Kidney (tissue), 13 donors: ENCODE measurements at regions not wholly inside any gene's neighbourhood (a gene's known extent, or its start where the extent isn't known, plus 50 kb on each side); places are given as distances from the start of the nearest gene placed in this dataset.

Experiments used
- DNase-seq, 5 donors: peaks; one replicate each; pipeline ENCODE4 v3.0.0-alpha.2; 2013 to 2020
- FAIRE-seq: peaks from 2 replicates; lab custom pipeline; 2012; peaks lifted over from hg19 to GRCh38; lab: Jason Lieb, UNC
- H3K27ac ChIP-seq, 2 donors: one replicate each; pipeline ENCODE4 v1.7.0; 2013; ENCODE audit warnings: low read depth in 2 of 2, low read length in 2 of 2, inconsistent platforms in 1 of 2
- H3K27me3 ChIP-seq: one replicate; pipeline ENCODE4 v1.7.1; 2013; ENCODE audit warnings: low read length, inconsistent platforms; ENCODE audit not compliant: control insufficient read depth, insufficient read depth
- H3K36me3 ChIP-seq, 3 donors: one replicate each; pipeline versions ENCODE4 v1.7.0 to v1.7.1; 2013; ENCODE audit warnings: low read length in 3 of 3, control low read depth in 1 of 3, inconsistent platforms in 1 of 3; ENCODE audit not compliant: insufficient read depth in 3 of 3, control insufficient read depth in 2 of 3
- H3K4me1 ChIP-seq, 3 donors: one replicate each; pipeline versions ENCODE4 v1.7.0 to v1.7.1; 2013; ENCODE audit warnings: low read length in 3 of 3, inconsistent platforms in 1 of 3, low read depth in 1 of 3; ENCODE audit not compliant: control insufficient read depth in 2 of 3, insufficient read depth in 2 of 3
- H3K4me3 ChIP-seq, 3 donors: one replicate each; pipeline versions ENCODE4 v1.7.0 to v1.8.1; 2013; ENCODE audit warnings: low read length in 3 of 3, control low read depth in 1 of 3, inconsistent platforms in 1 of 3
- H3K9ac ChIP-seq, 3 donors: one replicate each; pipeline versions ENCODE4 v1.7.0 to v1.7.1; 2013; ENCODE audit warnings: low read length in 3 of 3, control low read depth in 1 of 3, inconsistent platforms in 1 of 3
- H3K9me3 ChIP-seq, 3 donors: one replicate each; pipeline versions ENCODE4 v1.7.0 to v1.7.1; 2013; ENCODE audit warnings: low read length in 3 of 3, control low read depth in 1 of 3, inconsistent platforms in 1 of 3; ENCODE audit not compliant: control insufficient read depth in 2 of 3, insufficient read depth in 1 of 3
- CTCF ChIP-seq: IDR thresholded peaks from 3 replicates; pipeline ENCODE4 v1.5.1; 2012; ENCODE audit warnings: mild to moderate bottlenecking, moderate library complexity, borderline replicate concordance; ENCODE audit not compliant: insufficient read depth; ENCODE audit errors: extremely low read depth
- intact Hi-C: fragments of 100-400 bp; cut with DNase I; formaldehyde crosslinking; loops from one replicate; pipeline ENCODE4 v1.11.1; 2022
- donor health status: control.
- donor health status: control.
- donor health status: control.
- donor health status: control.
- donor health status: control.
- donor health status: DM: yes; HTN: yes; CAD: no.
- donor health status: Normal renal cell carcinoma (clear cell type).

GRCh38 chr2:180707884-180708205, 272.6 kb upstream of the UBE2E3 start:
- DNase-seq (no peak), FAIRE-seq (no peak)
- intact Hi-C loops, result no loop called here
- Histone ChIP-seq H3K4me1 (no peaks in the 10 kb centered on the region), H3K9me3 (no peaks in the 10 kb centered on the region), H3K4me3 (no peak overlapping the region), H3K27me3 (no peaks in the 10 kb centered on the region), H3K36me3 (no peaks in the 10 kb centered on the region), H3K27ac (no peak overlapping the region), H3K9ac (no peak overlapping the region)
- TF ChIP-seq CTCF, result no peak

- no peak for DNase-seq
- no peaks in the 10 kb centered on the region for H3K27me3 ChIP-seq
- H3K4me3 ChIP-seq, result no peak overlapping the region
- TF ChIP-seq CTCF, result no peak
- H3K9me3 ChIP-seq, result no peaks in the 10 kb centered on the region
- no peak for FAIRE-seq
- no peaks in the 10 kb centered on the region for H3K36me3 ChIP-seq
- H3K4me1 ChIP-seq, result no peaks in the 10 kb centered on the region
- H3K27ac ChIP-seq, result no peak overlapping the region
- H3K9ac ChIP-seq, result no peak overlapping the region
- intact Hi-C loops, result no loop called here
Measured at GRCh38 chr2:180707175-180707883, 273.1 kb upstream of the UBE2E3 start.

GRCh38 chr2:180706694-180707093, 273.7 kb upstream of the UBE2E3 start:
- intact Hi-C loops, result no loop called here
- DNase-seq, result no peak

More at GRCh38 chr2:180706694-180707093, 273.7 kb upstream of the UBE2E3 start:
- no peak for FAIRE-seq
- Histone ChIP-seq H3K9me3 (no peaks in the 10 kb centered on the region), H3K4me1 (no peaks in the 10 kb centered on the region), H3K4me3 (no peak overlapping the region), H3K27me3 (no peaks in the 10 kb centered on the region), H3K36me3 (no peaks in the 10 kb centered on the region), H3K27ac (no peak overlapping the region), H3K9ac (no peak overlapping the region)
- no peak for TF ChIP-seq CTCF
